Activated CD8-positive, alpha-beta memory T cell treated with anti-CD3 and anti-CD28 coated beads, Interleukin-2, amount 10 ng/mL, durations not matched to agents 7 days and 5 days (primary cell): ENCODE measurements at regions not wholly inside any gene's neighbourhood (a gene's known extent, or its start where the extent isn't known, plus 50 kb on each side); places are given as distances from the start of the nearest gene placed in this dataset.
"Not testable (repeated sequence)": the region's sequence is repeated elsewhere in the genome, so short reads cannot be mapped to it uniquely, and the experiment has no call there.

Experiments used
- ATAC-seq: fragments of 150-1000 bp; cut with Tn5 transposase; one replicate; pipeline ENCODE4 v1.10.0; 2021; ENCODE audit warnings: moderate library complexity
- CTCF ChIA-PET: fragments of 350-600 bp; sonication (Branson Sonifier 250); formaldehyde crosslinking; loops from one replicate; lab custom pipeline; 2021; ENCODE audit warnings: antibody characterized with exemption; lab: Charles Lee
- DNase-seq: peaks from one replicate; pipeline ENCODE4 v3.0.0-alpha.2; 2020
- H3K27ac Mint-ChIP-seq: one replicate; pipeline ENCODE4 v1.8.0; 2021; ENCODE audit warnings: mild to moderate bottlenecking, mixed read lengths
- H3K27me3 Mint-ChIP-seq: one replicate; pipeline ENCODE4 v1.8.0; 2021; ENCODE audit warnings: mixed read lengths
- H3K36me3 Mint-ChIP-seq: one replicate; pipeline ENCODE4 v1.8.0; 2021; ENCODE audit warnings: mild to moderate bottlenecking, mixed read lengths
- H3K4me1 Mint-ChIP-seq: one replicate; pipeline ENCODE4 v1.8.0; 2021; ENCODE audit warnings: mixed read lengths
- H3K4me3 Mint-ChIP-seq: one replicate; pipeline ENCODE4 v1.8.0; 2021; ENCODE audit warnings: mild to moderate bottlenecking, moderate library complexity, mixed read lengths
- H3K9me3 Mint-ChIP-seq: one replicate; pipeline ENCODE4 v1.8.0; 2022; ENCODE audit warnings: low read depth, mixed read lengths

GRCh38 chr1:99062192-99062591 is 57.5 kb upstream of the PLPPR5 start:
- CTCF ChIA-PET = no interaction called here

GRCh38 chr1:99069146-99069545 is 64.5 kb upstream of the PLPPR5 start:
- H3K4me1 Mint-ChIP-seq = no peaks in the 10 kb centered on the region

More at GRCh38 chr1:99062192-99062591, 57.5 kb upstream of the PLPPR5 start:
- Mint-ChIP-seq H3K4me3 (no peak overlapping the region), H3K4me1 (no peaks in the 10 kb centered on the region), H3K9me3 (no peaks in the 10 kb centered on the region), H3K27ac (no peak overlapping the region), H3K27me3 (peaks cover 7% of the 10 kb centered on the region), H3K36me3 (no peaks in the 10 kb centered on the region)
- ATAC-seq = no peak
- DNase-seq = no peak

GRCh38 chr1:99078529-99078928 is 73.9 kb upstream of the PLPPR5 start:
- ATAC-seq, H3K27me3 Mint-ChIP-seq, CTCF ChIA-PET, H3K9me3 Mint-ChIP-seq, DNase-seq, H3K27ac Mint-ChIP-seq, H3K36me3 Mint-ChIP-seq, H3K4me1 Mint-ChIP-seq, H3K4me3 Mint-ChIP-seq: not testable (repeated sequence)

More at GRCh38 chr1:99069146-99069545, 64.5 kb upstream of the PLPPR5 start:
- H3K27me3 Mint-ChIP-seq = peaks cover 3% of the 10 kb centered on the region
- DNase-seq (no peak), ATAC-seq (no peak)
- CTCF ChIA-PET = no interaction called here
- no peaks in the 10 kb centered on the region for H3K9me3 Mint-ChIP-seq
- no peaks in the 10 kb centered on the region for H3K36me3 Mint-ChIP-seq
- no peak overlapping the region for H3K27ac Mint-ChIP-seq
- no peak overlapping the region for H3K4me3 Mint-ChIP-seq

GRCh38 chr1:99082366-99082765 is 77.7 kb upstream of the PLPPR5 start:
- H3K27me3 Mint-ChIP-seq = no peaks in the 10 kb centered on the region
- CTCF ChIA-PET = no interaction called here
- ATAC-seq (no peak), DNase-seq (no peak)
- no peaks in the 10 kb centered on the region for H3K36me3 Mint-ChIP-seq
- H3K27ac Mint-ChIP-seq = no peak overlapping the region
- H3K9me3 Mint-ChIP-seq = no peaks in the 10 kb centered on the region
- no peak overlapping the region for H3K4me3 Mint-ChIP-seq
- H3K4me1 Mint-ChIP-seq = no peaks in the 10 kb centered on the region

- CTCF ChIA-PET = no interaction called here
- no peaks in the 10 kb centered on the region for H3K9me3 Mint-ChIP-seq
- no peaks in the 10 kb centered on the region for H3K36me3 Mint-ChIP-seq
- no peaks in the 10 kb centered on the region for H3K4me1 Mint-ChIP-seq
- no peak overlapping the region for H3K4me3 Mint-ChIP-seq
- no peaks in the 10 kb centered on the region for H3K27me3 Mint-ChIP-seq
- DNase-seq = no peak
- ATAC-seq = no peak
- no peak overlapping the region for H3K27ac Mint-ChIP-seq
Observed at GRCh38 chr1:99083338-99083737, 78.7 kb upstream of the PLPPR5 start.

GRCh38 chr1:99084562-99084961 is 79.9 kb upstream of the PLPPR5 start:
- ATAC-seq (no peak), DNase-seq (no peak)
- no peaks in the 10 kb centered on the region for H3K27me3 Mint-ChIP-seq
- H3K27ac Mint-ChIP-seq = no peak overlapping the region
- H3K36me3 Mint-ChIP-seq = no peaks in the 10 kb centered on the region
- no peak overlapping the region for H3K4me3 Mint-ChIP-seq
- no peaks in the 10 kb centered on the region for H3K9me3 Mint-ChIP-seq
- CTCF ChIA-PET = no interaction called here
- no peaks in the 10 kb centered on the region for H3K4me1 Mint-ChIP-seq

DNA sequence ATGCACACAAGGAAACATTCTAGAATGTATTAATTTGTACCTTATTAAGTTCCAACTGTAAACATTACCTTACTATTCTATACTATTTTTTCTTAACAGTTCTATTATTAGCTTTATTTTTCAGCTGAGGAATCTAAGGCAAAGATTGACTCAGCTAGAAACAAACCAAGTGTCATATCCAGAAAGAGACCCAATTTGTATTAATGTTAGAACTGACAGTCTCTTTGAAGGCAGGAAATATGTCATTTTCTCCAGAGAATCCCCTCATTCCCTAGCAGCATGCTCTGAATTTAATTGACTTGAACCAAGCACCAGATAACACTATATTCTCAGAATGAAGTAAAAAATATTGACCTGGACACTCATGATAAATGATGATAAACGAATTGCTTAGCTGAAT is 81.4 kb upstream of the PLPPR5 start:
- ATAC-seq (no peak), DNase-seq (no peak)
- CTCF ChIA-PET = no interaction called here
- no peaks in the 10 kb centered on the region for H3K4me1 Mint-ChIP-seq
- no peaks in the 10 kb centered on the region for H3K9me3 Mint-ChIP-seq
- H3K27ac Mint-ChIP-seq = no peak overlapping the region
- no peaks in the 10 kb centered on the region for H3K27me3 Mint-ChIP-seq
- no peak overlapping the region for H3K4me3 Mint-ChIP-seq
- H3K36me3 Mint-ChIP-seq = no peaks in the 10 kb centered on the region

DNA sequence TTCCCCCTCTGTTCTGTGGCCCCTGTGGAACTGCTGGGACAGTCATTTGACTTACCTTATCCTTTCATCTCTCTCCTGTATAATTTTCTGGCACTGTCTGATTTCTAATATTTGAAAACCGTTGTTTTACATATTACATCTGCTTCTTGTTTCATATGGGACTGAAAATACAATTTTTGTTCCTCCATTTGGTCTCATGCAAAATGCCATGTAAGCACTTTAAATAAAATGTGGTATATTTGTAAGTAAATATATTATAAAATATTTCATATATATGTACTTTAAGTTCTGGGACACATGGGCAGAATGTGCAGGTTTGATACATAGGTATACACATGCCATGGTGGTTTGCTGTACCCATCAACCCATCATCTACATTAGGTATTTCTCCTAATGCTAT is 93.9 kb upstream of the PLPPR5 start:
- no peaks in the 10 kb centered on the region for H3K27me3 Mint-ChIP-seq
- no peak overlapping the region for H3K27ac Mint-ChIP-seq
- no peaks in the 10 kb centered on the region for H3K36me3 Mint-ChIP-seq
- no peak for DNase-seq
- ATAC-seq = no peak
- H3K9me3 Mint-ChIP-seq = peaks cover 2% of the 10 kb centered on the region
- H3K4me3 Mint-ChIP-seq = no peak overlapping the region
- no peaks in the 10 kb centered on the region for H3K4me1 Mint-ChIP-seq
- CTCF ChIA-PET = no interaction called here

GRCh38 chr1:99106274-99106673 is 101.6 kb upstream of the PLPPR5 start:
- Mint-ChIP-seq H3K27ac (no peak overlapping the region), H3K9me3 (no peaks in the 10 kb centered on the region), H3K27me3 (no peaks in the 10 kb centered on the region), H3K4me3 (no peak overlapping the region), H3K4me1 (no peaks in the 10 kb centered on the region), H3K36me3 (no peaks in the 10 kb centered on the region)
- DNase-seq (no peak), ATAC-seq (no peak)
- CTCF ChIA-PET = no interaction called here

GRCh38 chr1:99107680-99108079 is 103.0 kb upstream of the PLPPR5 start:
- H3K27ac Mint-ChIP-seq = no peak overlapping the region

DNA sequence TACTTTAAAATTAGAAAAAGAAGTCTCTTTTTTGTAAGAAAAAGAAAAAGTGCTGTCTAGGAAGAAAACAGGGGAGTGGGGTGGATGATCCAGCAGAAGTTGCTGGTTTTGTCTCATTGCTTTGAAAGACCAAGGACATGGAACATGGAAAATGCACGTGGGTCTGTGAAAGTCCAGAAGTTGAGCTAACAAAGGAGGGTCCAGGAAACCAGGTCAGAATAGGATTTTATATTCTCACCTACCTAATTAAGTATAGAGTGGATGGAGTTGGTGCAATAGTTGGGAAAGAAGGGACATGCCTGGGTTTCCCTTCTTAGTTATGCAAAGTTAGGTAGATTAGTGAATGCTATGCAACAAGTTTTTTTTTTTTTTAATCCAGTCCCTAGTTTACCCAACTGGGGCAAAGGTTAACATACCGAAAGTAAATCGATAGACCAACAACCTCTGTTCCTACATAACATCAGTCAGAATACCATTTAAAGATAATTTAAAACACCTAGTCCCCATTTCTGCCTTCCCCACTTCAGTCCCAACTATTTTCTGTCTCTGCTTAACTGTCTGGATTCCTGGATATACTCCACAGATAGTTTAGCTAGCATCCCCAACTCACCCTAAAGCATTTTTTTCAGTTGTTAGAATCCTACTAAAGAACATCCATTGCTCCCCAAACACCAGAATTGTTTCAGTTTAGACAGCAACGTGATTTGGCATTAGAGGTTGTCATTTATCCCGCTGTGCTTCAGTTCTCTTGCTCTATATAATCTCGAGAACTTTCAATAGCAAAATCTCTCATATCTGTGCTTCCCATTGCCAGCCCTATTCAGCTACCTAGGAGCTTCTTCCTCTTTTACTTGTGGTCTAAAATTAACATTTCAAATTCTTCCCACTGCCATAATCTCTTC is 105.7 kb upstream of the PLPPR5 start:
- Mint-ChIP-seq H3K4me1 (no peaks in the 10 kb centered on the region), H3K27ac (no peak overlapping the region), H3K36me3 (no peaks in the 10 kb centered on the region), H3K4me3 (no peak overlapping the region), H3K27me3 (no peaks in the 10 kb centered on the region), H3K9me3 (no peaks in the 10 kb centered on the region)
- CTCF ChIA-PET = no interaction called here
- no peak for ATAC-seq
- no peak for DNase-seq

More at GRCh38 chr1:99107680-99108079, 103.0 kb upstream of the PLPPR5 start:
- CTCF ChIA-PET = no interaction called here
- no peaks in the 10 kb centered on the region for H3K4me1 Mint-ChIP-seq
- no peaks in the 10 kb centered on the region for H3K36me3 Mint-ChIP-seq
- ATAC-seq = no peak
- DNase-seq = no peak
- H3K9me3 Mint-ChIP-seq = no peaks in the 10 kb centered on the region
- H3K4me3 Mint-ChIP-seq = no peak overlapping the region
- no peaks in the 10 kb centered on the region for H3K27me3 Mint-ChIP-seq

GRCh38 chr1:99115231-99115630 is 110.6 kb upstream of the PLPPR5 start:
- H3K9me3 Mint-ChIP-seq = no peaks in the 10 kb centered on the region

DNA sequence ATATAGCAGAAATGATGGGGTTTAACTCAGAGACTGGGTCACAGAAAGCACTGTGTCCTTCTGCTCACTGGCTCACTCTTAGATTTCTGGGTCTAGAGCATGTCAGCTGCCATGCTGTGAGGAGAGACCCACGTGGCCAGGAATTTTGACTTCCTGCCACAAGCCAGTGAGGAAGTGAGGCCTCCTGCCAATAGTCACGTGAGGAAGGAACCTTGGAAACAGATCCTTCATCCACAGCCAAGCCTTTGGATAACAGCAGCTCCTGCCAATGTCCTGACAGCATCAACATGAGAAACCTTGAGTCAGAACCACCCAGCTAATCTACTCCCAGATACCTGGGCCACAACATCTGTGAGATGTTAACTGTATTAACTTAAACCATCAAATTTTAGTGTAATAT is 114.5 kb upstream of the PLPPR5 start:
- H3K27me3 Mint-ChIP-seq = no peaks in the 10 kb centered on the region
- H3K9me3 Mint-ChIP-seq = no peaks in the 10 kb centered on the region
- no peaks in the 10 kb centered on the region for H3K36me3 Mint-ChIP-seq
- no peak for DNase-seq
- no peak overlapping the region for H3K27ac Mint-ChIP-seq
- H3K4me1 Mint-ChIP-seq = no peaks in the 10 kb centered on the region
- CTCF ChIA-PET = no interaction called here
- H3K4me3 Mint-ChIP-seq = no peak overlapping the region
- no peak for ATAC-seq

More at GRCh38 chr1:99115231-99115630, 110.6 kb upstream of the PLPPR5 start:
- DNase-seq (no peak), ATAC-seq (no peak)
- Mint-ChIP-seq H3K36me3 (no peaks in the 10 kb centered on the region), H3K4me1 (no peaks in the 10 kb centered on the region), H3K4me3 (no peak overlapping the region), H3K27ac (no peak overlapping the region), H3K27me3 (no peaks in the 10 kb centered on the region)
- CTCF ChIA-PET = no interaction called here

GRCh38 chr1:99122039-99122438 is 117.4 kb upstream of the PLPPR5 start:
- no peak for ATAC-seq
- Mint-ChIP-seq H3K27me3 (no peaks in the 10 kb centered on the region), H3K4me1 (no peaks in the 10 kb centered on the region), H3K4me3 (no peak overlapping the region), H3K36me3 (no peaks in the 10 kb centered on the region), H3K27ac (no peak overlapping the region), H3K9me3 (no peaks in the 10 kb centered on the region)
- DNase-seq = no peak
- CTCF ChIA-PET = no interaction called here
